ENCODE measurements at regions not wholly inside any gene's neighbourhood (a gene's known extent, or its start where the extent isn't known, plus 50 kb on each side); places are given as distances from the start of the nearest gene placed in this dataset.
A peak's percentile ranks its signal among the peaks of the same experiment; 100 is the strongest.
"Not testable (repeated sequence)": the region's sequence is repeated elsewhere in the genome, so short reads cannot be mapped to it uniquely, and the experiment has no call there.

DNA sequence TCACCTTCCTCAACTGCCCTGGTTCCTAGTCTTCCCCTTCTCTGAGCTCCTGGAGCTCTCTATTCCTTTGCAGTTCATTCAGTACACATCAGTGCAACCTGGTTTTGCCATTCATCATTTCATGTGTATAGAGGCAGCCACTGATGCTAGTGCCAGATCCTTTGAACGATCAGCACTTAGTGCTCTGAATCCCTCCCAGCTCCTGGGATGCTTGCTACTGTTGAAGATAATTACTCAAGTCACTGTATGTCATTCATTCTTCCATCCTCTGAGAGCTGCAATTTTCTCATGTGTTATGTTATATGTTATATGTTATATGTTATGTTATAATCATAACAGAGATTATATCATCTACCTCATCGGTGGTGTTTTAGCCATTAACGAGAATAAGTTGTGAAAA lies 98.5 kb upstream of the UXS1 start:
- no peak for DNase-seq (ENCODE audit: low spot score)

DNA sequence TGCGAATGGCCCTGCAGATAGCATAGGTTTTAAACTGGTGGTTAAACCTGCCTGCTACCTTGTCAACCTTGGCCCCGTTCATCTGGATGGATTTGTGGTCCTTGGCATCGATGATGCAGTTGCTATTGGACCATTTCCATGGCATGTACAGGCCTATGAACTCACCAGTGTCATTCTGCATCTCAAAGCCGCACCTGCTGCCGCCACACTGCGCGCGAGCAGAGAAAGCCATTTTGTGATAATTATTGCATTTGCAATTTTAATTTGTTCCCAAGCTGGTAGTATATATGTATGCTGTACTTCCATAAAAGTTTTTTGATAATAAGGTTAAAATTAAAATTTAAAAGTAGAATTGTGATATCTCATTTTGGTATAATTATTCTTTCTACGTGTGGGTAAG lies 94.8 kb upstream of the UXS1 start:
- no peak for DNase-seq (ENCODE audit: low spot score)

DNA sequence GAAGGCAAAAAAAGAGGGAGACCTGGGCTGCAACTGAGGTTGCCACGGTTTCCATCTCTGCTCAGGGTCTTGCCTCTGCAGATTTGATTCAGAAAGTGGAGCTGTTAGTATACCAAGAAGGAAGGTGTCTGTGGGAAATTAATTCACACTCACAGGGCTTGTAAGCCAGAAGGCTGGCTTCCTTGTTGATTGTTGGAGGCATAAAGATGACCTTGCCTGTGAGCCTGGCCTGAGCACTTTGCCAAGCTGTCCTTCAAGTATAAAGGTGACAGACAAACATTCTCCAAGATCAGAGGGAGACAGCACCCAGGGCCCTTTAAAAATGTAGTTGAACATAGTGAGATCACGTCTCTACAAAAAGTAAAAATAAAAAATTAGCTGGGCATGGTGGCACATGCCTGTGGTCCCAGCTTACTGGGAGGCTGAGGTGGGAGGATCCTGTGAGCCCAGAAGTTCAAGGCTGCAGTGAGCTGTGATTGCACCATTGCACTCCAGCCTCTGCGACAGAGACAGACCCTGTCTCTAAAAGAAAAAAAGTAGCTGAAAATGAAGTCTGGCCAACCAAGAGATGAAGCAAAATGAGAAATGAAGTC lies 91.2 kb upstream of the UXS1 start:
- DNase-seq (ENCODE audit: low spot score), result no peak

DNA sequence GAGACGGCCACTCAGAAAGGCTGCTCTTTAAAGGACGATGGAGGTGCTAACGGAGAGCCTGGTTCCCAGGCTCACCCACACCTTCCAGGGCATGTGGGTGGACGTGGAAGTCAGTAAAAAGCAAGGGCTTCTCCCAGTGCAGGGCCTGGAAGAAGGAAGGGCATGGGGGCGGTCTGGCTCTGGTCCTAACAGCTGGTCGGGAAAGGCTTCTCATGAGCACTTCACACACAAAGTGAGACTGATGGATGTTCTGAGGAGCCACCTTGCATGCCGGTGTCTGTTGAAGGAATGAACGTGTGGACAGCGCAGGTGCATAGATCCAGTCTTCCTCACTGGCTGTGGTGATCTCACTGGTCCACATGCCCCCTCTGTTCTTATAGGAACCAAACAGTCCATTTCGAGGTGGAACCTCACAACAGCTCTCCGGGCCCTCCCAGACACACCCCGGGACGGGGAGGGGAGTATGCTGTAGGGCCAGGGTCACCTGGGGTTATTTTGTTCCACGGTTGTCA lies 90.6 kb upstream of the UXS1 start:
- DNase-seq (ENCODE audit: low spot score), result no peak

DNA sequence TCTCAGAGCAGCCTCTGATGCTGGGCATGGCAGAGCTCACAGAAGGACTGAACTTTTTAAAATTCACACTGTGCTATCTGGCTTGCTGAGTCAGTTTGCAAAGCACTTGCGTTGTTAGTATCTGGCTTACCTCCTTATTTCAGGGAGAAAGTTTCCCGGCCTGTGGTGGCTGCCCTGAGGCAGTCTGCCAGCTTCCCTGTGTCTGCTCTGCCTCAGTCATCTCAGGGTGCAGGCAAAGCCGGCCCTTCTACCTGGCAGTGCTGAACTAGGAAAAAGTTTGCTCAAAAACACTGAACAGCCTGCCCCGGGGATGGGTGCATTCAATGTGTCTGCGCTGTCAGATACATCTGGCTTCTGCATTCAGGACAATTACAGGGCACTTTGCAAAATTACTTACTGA lies 90.2 kb upstream of the UXS1 start:
- DNase-seq (ENCODE audit: low spot score), result no peak

DNA sequence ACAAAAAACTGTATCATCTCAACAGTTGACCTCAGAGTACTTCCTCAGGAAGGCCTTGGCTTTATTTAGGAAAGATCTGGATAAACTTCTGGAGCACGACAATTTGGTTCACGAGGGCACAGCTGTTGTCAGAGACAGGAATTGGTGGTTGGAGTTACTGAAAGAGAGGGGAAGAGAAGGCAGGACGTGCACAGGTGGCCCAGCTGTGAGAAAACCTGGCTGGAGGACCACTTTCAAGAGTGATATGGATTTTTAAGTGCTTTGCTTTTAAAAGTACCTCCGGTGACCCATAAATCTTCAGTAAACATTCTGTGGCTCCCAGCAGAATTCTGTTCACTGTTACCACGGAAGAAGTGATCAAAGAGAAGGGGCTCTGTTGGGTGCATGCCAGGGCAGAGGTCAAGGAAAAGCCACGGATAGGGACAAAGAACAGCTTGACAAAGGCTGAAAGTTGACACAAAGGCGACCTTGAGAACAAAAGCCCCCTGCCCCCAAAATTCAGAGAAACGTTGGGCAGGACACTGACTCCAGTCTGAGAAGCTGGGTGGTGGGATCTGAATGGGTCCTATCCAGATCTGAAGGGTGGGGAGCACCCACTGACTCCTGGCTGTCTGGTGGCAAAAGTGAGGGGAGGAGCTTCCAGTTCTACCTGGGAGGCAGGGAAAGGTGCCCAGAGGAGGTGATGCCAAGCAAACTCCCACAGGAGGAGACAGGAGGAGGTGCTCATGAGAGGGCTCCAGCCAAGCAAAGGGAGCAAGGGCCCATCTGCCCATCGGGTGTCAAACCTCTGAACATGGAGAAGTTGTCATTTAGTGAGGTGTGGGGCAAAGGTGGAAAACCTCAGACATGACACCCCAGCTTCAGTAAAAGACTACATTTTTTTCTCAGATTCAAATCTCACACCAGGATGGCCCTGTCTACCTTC lies 89.4 kb upstream of the UXS1 start:
- DNase-seq (ENCODE audit: low spot score), result not testable (repeated sequence)

DNA sequence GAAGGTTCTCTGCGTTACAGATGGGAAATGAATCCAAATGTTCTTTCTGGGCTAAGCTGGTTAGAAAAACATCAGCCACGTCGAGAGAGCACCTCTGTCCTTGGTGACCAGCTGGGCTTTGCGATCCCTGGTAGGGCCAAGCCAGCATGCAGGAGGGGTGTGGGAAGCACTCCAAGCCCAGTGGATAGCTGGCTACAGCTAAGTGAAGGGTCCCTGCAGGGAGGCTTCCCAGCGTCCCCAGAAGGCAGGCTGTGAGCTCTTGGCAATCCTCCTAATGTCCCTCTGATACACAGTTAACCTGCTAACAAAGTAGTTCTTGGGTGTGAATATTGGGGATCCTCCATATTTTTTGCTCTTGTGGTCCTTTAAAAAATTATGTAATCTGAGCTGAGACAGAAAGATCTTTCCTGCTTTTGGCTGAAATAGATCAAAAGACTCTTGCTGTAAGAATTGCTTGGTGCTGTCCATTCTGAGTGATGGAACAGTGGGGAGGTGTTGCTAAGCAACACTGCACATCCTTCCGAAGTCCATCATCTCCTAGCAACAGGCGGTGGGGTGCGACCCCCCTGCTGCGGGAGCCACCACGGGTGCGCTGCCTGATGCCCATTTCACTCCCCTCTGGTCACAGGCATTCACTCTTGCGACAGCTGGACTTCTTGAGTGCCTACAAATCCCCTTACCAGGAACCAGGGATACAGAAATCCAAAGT lies 88.5 kb upstream of the UXS1 start:
- no peak for DNase-seq (ENCODE audit: low spot score)

DNA sequence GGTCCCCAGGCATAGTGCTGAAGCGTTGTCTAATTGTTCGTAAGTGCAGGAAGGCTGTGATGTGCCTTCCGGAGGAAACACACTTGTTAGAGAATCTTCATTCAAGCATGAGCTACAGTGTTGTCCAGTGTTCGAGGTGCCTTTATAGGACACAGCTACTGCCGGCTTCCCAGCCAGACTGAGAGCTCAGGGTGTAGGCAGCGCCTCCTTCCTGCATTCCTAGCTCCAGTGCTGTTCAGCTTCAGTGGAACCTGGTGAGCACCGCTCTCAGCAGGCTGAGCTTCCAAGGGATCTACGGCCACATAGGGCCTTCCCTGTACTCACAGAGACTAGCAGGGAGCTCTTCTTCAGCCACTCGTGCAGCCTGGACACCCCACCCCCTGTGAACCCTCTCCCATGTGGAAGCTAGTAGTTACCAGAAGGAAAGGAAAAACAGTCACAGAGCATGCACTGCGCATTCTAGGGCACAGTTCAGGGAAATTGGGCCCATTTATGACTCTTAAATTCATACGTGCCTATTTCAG lies 87.9 kb upstream of the UXS1 start:
- DNase-seq (ENCODE audit: low spot score), result not testable (repeated sequence)

DNA sequence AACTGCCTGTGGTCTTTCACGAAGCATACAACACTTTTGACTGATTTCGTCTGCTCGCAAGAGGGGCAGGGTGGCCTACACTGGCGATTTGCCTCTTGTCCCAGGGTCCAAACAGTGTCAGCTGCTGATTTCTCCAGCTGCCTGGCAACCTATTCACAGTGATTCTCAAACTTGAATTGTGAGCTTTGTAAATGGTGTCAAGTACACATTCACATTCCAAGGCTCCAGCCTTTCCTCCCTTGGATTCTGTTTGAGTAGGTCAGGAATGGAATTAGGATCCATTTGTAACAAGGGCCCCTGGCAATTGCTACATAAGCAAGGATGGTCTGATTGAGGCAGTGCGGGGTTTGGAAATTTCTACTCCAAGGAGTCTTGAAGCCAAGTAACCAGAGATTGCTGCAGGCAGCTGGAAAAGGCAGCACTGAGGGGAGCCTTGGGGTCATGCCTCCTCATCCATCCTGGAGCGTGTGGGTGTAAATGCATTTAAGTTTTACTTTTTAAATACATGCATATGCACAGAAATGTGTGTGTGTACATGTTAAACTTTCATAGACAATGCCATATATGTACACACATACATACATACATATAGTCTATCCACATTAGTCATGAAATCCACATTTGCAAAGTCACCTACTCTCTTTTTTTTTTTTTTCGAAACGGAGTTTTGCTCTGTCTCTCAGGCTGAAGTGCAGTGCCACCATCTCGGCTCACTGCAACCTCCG lies 86.8 kb upstream of the UXS1 start:
- DNase-seq (ENCODE audit: low spot score), result no peak

DNA sequence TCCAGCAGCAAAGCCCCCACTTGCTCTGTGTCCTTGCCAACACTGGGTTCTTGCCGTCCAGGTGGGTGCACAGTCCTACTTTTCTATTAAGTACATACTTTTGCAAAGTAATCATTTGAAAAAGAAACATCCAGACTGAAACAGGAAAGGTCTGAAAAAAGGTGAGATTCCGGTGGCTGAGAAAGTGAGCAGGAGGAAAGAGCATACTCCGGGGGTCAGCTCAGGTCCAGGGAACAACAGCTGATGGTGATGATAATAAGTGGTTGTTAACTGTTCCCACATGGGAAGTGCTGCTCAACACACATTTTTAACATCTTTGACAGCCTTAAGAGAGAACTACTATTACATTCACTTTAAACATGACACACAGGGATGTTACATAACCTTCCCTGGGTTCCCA lies 86.1 kb upstream of the UXS1 start:
- DNase-seq (ENCODE audit: low spot score), result no peak

DNA sequence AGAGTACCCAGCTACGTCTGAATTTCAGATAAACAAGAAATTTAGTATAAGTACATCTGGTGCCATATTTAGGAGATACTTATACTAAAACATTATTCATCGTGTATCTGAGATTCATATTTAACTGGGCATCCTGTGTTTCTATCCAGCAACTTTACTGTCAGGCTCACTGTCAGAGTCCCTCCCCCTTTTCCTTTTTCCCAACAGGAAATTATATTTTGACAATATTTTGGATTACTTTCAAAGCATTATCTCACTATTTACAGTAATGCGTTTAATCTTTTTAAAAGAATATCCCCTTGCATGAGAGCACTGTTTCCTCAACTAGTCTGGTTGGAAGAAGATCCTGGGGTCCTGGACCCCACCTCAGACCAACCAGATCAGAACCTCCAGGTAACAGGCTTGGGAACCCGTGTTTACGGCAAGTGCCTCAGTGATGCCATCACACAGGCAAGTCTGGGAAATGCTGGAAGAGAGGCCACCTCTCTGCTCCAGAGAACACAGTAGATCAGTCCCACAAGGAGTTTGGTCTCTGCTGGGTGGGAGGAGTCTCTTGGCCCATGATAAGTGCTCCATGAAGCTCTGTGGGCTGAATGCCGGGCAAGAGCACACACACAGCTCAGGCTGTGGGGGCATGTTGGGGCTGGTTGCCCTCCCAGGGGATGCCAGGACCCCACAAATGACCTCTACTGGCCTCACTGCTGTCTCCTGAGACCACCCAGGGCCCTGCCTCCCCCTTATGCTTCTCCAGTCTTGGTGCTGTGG lies 84.2 kb upstream of the UXS1 start:
- DNase-seq (ENCODE audit: low spot score), result no peak

DNA sequence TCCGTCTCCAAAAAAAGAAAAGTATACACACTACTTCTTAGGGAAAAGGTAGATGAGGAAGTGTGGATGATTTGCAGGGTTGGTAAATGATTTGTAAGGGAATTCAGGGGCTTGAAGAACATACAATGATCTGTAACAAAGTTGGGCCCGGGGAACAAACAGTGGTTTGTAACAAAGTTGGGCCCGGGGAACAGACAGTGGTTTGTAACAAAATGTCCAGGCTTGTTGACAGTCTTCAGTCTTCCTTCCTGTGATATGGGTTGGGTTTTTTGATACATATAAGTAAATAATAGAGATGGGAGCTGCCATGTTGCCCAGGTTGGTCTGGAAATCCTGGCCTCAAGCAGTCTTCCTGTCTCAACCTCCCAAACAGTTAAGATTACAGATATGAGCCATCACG lies 83.3 kb upstream of the UXS1 start:
- DNase-seq (ENCODE audit: low spot score), result no peak

DNA sequence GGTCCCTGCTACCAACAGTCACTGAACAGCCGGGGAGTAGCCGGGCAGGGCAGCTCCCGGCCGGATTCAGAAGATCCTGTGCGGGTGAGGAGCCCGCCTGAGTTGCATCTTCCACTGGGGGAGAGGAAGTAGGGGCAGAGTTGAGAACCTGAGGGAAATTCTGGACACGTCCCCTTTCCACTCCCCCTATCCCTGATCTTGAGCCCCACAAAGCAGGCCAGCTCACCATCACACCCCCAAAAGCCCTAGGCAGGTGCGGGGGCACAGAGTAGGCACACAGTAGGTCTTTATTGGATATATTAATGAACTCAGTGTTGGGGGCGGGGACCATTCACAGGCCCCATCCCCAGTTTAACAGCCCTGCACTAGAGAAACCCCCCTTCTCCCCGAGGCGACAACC lies 81.9 kb upstream of the UXS1 start:
- DNase-seq (ENCODE audit: low spot score), result no peak

DNA sequence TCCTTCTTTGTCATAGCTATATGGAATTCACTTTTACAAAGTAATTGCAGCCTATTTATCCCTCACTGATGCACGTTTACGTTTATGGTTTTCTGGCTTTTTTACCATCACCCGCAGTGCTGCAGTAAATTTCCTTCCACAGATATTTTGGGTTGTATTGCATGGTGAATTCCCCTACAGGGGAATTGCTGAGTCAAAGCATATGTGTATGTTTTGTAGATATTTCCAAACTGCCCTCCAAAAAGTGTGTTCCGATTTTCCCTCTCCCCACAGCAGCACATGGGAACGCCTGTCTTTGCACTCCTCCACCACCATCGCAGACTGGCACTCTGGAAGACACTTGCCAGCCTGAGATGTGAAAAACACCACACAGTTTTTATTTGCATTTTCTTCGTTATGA lies 80.6 kb upstream of the UXS1 start:
- DNase-seq (ENCODE audit: low spot score), result no peak

DNA sequence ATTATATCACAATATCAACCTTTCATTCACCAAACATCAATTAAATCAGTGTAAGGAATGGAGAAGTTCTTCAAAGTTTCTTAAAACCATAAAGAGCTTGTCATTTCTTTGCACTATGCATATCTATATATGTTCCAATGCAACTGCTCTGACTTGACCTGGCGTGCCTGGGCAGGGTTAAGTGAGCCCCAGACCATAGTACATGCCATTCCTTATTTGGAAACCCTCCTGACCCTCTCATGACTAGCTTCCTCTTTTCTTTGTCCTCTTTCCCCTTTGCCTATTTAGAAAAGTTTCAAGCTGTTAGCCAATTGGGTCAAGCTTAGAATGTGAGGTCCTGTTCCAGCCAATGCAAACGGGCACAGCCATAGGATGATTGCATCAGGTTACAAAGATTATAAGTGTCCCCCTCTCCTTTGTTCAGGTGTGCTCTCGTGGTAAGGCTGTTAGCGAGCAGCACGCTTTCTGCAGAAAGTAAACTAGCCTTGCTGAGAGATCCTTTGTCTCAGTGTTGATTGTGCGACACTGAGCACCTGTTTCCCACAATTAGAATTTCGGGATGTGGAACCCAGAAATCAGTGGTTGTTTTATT lies 78.2 kb upstream of the UXS1 start:
- no peak for DNase-seq (ENCODE audit: low spot score)

DNA sequence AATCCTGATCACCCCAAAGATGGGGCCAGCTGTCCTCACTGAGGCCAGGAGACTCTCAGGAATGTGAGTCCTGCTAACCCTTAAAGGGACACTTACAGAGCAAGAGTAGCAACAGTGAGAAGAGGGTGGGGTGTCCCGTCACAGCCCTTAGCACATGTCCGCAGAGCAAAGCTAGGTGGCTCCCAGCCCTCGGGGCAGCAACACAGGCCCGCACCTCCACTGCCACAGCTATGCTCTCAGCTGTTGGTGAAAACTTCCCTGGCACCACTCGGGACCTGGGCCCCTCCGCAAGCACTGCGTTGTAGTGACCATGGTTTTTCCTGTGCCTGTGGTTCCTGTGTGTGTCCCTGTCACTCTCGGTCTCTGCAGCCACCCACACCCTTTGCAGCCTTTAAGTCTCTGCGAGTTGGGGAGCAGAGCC lies 76.4 kb upstream of the UXS1 start:
- no peak for DNase-seq (ENCODE audit: low spot score)

DNA sequence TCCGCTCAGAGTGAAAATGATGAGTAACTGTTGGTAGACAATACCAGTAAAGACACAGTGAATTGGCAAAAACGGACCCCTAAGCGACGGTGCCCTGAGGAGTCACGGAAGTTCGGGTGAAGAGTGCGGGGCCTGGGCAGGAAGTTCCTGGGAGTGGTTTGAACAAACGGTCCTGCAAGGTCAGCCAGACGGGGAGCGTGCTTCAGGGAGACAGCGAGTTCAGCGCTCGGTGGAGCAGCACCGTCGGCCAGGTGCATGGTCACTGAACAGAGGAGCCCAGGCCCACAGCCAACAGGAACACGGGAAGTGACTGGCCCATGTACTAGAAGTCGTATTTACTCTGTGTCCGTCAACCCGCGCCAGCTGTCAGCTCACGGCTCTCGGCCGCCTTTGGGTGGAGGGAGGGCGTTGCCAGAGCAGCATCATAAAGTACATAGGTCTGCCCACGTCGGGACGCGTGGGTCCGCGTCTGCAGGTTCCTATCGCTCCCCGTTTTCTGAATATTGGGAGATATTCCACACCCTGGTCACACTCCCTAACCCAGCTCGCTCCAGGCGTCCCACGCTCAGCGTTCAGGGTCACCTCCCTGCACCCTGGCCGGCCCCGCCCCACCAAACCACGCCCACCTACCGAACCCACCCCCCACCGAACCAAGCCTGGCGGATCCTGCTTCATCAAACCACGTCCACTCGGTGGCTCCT lies 75.6 kb upstream of the UXS1 start:
- peak; percentile 69 for DNase-seq (ENCODE audit: low spot score)

DNA sequence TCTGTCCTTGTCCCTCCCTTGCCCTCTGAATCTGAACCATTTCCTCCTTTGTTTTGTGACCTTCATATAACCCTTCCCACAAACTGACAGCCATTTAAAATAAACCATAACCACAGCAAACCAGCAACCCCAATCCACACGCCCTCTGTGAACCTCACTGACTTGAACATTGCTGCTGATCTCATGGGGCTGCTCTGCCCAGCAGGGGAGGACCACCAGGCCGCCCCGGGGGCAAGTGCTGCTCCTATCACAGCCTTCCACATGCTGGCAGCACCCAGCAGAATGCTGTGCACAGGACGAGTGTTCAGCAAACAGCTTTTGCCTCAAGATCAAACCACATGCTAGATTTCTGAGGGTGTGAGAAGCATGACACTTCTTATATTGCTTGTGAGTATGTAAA lies 73.9 kb upstream of the UXS1 start:
- no peak for DNase-seq (ENCODE audit: low spot score)

DNA sequence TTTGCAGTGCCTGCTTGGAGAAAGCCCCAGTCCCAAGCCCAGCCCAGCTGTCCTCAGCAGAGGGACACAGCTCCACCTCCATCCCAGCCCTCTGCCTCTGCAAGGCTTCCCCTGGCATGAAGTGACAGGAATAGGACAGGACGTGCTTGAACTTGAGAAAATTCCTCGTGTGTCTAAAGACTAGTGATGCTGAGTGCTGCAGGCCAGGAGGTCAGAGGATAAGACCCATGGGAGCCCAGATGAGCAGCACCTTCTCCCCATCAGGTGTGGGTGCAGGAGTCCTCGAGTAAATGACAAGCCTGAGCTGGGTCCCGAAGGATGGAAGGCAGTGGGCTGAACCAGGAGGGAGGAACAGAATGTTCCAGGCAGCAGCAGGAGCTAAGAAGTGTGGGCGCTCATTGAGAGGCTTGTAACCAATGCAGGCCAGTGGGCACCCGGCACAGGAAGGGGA lies 67.8 kb upstream of the UXS1 start:
- no peak for DNase-seq (ENCODE audit: low spot score)

DNA sequence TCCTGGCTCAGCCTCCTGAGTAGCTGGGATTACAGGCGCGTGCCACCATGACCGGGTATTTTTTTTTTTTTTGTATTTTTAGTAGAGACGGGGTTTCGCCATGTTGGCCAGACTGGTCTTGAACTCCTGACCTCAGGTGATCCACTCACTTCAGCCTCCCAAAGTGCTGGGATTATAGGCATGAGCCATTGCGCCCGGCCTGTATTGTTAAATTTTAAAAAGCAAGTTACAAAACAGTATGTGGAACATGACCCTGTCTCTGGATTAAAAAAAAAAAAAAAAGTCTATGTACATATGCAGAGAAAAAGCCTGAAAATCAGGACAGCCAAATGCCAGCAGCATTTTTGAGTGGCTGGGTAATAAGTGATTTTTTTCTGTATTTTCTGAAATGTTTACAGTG lies 64.8 kb upstream of the UXS1 start:
- not testable (repeated sequence) for DNase-seq (ENCODE audit: low spot score)

All from kidney tubule cell (primary cell).